ENCODE measurements at regions not wholly inside any gene's neighbourhood (a gene's known extent, or its start where the extent isn't known, plus 50 kb on each side); places are given as distances from the start of the nearest gene placed in this dataset.

DNA sequence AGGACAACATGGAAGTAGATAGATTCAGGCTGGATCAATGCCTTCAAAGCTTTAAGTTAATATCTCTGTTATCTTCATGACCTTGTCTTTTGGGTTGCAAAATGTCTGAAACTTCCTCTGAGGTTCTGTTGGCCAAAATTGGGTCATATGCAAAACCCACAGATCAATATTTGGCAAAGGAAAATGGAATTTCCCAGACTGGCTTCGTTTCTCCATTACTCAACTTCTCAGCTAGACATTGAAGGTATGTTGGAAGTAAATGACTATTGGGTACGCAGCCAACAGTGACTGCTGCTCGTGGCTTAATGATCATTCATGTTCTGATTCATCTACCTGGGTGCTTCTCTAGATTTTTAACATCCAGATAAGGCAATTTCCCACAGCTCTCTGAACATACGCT, 675.4 kb upstream of the SGO1 start:
- DNase-seq (ENCODE audit: low spot score in 2 of 2, unreplicated experiment in 2 of 2), result no peak

DNA sequence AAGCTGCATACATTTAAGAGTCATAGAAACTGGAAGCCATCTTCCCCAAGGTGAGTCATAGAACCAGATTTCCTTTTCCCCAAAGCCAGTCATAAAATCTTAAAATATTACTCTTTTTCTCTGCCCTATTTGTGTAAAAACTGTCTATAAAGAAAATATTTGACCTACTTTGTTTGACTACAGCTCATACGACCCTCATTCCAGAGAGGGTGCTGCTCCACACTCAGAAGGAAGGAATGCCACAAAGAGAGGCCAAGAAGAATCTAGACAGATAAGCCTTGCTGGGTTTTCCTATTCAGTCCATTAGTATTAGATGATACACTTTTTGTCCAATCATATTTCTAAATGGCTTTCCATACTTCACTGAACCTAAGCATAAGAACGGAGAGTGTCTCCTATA, 671.6 kb upstream of the SGO1 start:
- Mint-ChIP-seq H3K36me3 (no peaks in the 10 kb centered on the region), H3K27ac (no peak overlapping the region), H3K27me3 (ENCODE audit: low read depth) (no peaks in the 10 kb centered on the region), H3K4me1 (no peaks in the 10 kb centered on the region), H3K9me3 (peaks cover 12% of the 10 kb centered on the region), H3K4me3 (no peak overlapping the region)
- no peak for TF ChIP-seq CTCF (IDR thresholded peaks at IDR 0.05; ENCODE audit: unreplicated experiment)
- no peak for DNase-seq (ENCODE audit: low spot score in 2 of 2, unreplicated experiment in 2 of 2)

More for the DNA sequence above, 675.4 kb upstream of the SGO1 start:
- Mint-ChIP-seq H3K4me3 (no peak overlapping the region), H3K4me1 (no peaks in the 10 kb centered on the region), H3K36me3 (peaks cover 12% of the 10 kb centered on the region), H3K9me3 (peaks cover 35% of the 10 kb centered on the region), H3K27me3 (ENCODE audit: low read depth) (no peaks in the 10 kb centered on the region), H3K27ac (no peak overlapping the region)
- TF ChIP-seq CTCF (IDR thresholded peaks at IDR 0.05; ENCODE audit: unreplicated experiment), result no peak

DNA sequence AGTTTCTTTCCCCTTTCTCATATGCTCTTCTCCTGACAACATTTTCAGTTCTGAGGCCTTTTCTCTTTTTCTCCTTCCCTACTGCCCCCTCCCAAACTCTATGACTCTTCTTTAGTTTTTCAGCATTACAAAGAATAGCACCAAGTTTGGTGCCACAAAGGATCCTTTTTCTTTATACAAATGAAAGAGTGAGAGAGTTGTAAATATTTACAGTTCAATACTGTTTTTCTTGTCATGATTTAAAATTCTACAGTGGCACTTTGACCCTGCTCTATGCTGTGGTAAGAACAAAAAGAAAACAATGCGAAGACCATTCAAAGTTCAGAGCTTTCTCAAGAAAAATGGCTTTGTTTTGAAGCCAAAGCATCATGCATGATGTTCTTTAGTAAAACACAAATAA, 667.9 kb upstream of the SGO1 start:
- Mint-ChIP-seq H3K4me1 (no peaks in the 10 kb centered on the region), H3K36me3 (no peaks in the 10 kb centered on the region), H3K9me3 (no peaks in the 10 kb centered on the region), H3K27me3 (ENCODE audit: low read depth) (no peaks in the 10 kb centered on the region), H3K4me3 (no peak overlapping the region), H3K27ac (no peak overlapping the region)
- TF ChIP-seq CTCF (IDR thresholded peaks at IDR 0.05; ENCODE audit: unreplicated experiment), result no peak
- DNase-seq (ENCODE audit: low spot score in 2 of 2, unreplicated experiment in 2 of 2), result no peak

GRCh38 chr3:20852712-20853111, 666.7 kb upstream of the SGO1 start:
- H3K9me3 Mint-ChIP-seq, result no peaks in the 10 kb centered on the region
- no peak overlapping the region for H3K27ac Mint-ChIP-seq

DNA sequence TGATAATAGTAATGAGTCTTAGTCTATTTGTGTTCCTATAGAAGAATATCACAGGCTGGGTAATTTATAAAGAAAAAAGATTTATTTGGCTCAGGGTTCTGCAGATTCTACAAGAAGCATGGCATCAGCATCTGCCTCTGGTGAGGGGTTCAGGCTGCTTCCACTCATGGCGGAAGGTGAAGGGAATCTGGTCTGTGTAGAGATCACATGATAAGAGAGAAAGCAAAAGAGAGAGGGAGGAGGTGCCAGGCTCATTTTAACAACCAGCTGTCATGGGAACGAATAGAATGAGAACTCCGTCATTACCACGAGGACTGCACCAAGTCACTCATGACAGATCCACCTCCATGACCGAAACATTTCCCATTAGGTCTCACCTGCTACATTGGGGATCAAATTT, 664.0 kb upstream of the SGO1 start:
- Mint-ChIP-seq H3K4me1 (peaks cover under 1% of the 10 kb centered on the region), H3K9me3 (no peaks in the 10 kb centered on the region), H3K27me3 (ENCODE audit: low read depth) (no peaks in the 10 kb centered on the region), H3K27ac (peak overlapping the region; percentile 13), H3K4me3 (no peak overlapping the region), H3K36me3 (no peaks in the 10 kb centered on the region)
- no peak for TF ChIP-seq CTCF (IDR thresholded peaks at IDR 0.05; ENCODE audit: unreplicated experiment)
- no peak for DNase-seq (ENCODE audit: low spot score in 2 of 2, unreplicated experiment in 2 of 2)

More at GRCh38 chr3:20852712-20853111, 666.7 kb upstream of the SGO1 start:
- H3K27me3 Mint-ChIP-seq (ENCODE audit: low read depth), result no peaks in the 10 kb centered on the region
- DNase-seq (ENCODE audit: low spot score in 2 of 2, unreplicated experiment in 2 of 2), result no peak
- H3K4me3 Mint-ChIP-seq, result no peak overlapping the region
- H3K4me1 Mint-ChIP-seq, result no peaks in the 10 kb centered on the region
- TF ChIP-seq CTCF (IDR thresholded peaks at IDR 0.05; ENCODE audit: unreplicated experiment), result no peak
- H3K36me3 Mint-ChIP-seq, result no peaks in the 10 kb centered on the region

GRCh38 chr3:20846832-20847231, 660.8 kb upstream of the SGO1 start:
- Mint-ChIP-seq H3K4me1 (peaks cover 24% of the 10 kb centered on the region), H3K9me3 (no peaks in the 10 kb centered on the region), H3K27me3 (ENCODE audit: low read depth) (no peaks in the 10 kb centered on the region), H3K27ac (no peak overlapping the region), H3K36me3 (no peaks in the 10 kb centered on the region), H3K4me3 (no peak overlapping the region)
- no peak for DNase-seq (ENCODE audit: low spot score in 2 of 2, unreplicated experiment in 2 of 2)
- no peak for TF ChIP-seq CTCF (IDR thresholded peaks at IDR 0.05; ENCODE audit: unreplicated experiment)

Data from mesothelial cell of epicardium (in vitro differentiated cells).